Common myeloid progenitor, CD34-positive (primary cell): ENCODE measurements at regions not wholly inside any gene's neighbourhood (a gene's known extent, or its start where the extent isn't known, plus 50 kb on each side); places are given as distances from the start of the nearest gene placed in this dataset.
"Not testable (repeated sequence)": the region's sequence is repeated elsewhere in the genome, so short reads cannot be mapped to it uniquely, and the experiment has no call there.

ENCODE experiments used
- CTCF ChIA-PET: fragments of 350-600 bp; sonication (Branson Sonifier 250); formaldehyde crosslinking; loops from one replicate; lab custom pipeline; 2021; ENCODE audit warnings: antibody characterized with exemption; lab: Charles Lee
- POLR2A ChIA-PET: fragments of 350-600 bp; sonication (Branson Sonifier 250); formaldehyde crosslinking; loops from one replicate; lab custom pipeline; 2021; ENCODE audit warnings: antibody characterized with exemption; lab: Charles Lee
- DNase-seq, 3 donors: peaks; one replicate each; pipeline versions ENCODE4 v3.0.0 to v3.0.0-alpha.2; 2013
- H3K27ac ChIP-seq, 2 experiments: 1 replicate in 1 of 2; 2 replicates in 1 of 2; pipeline ENCODE4 v1.7.0; 2013; ENCODE audit warnings: inconsistent platforms in 2 of 2, low read length in 2 of 2, mild to moderate bottlenecking in 2 of 2, low read depth in 1 of 2, moderate library complexity in 1 of 2; ENCODE audit not compliant: severe bottlenecking in 2 of 2, insufficient read depth in 1 of 2, poor library complexity in 1 of 2
- H3K27me3 ChIP-seq, 5 experiments: replicated peaks in 2 of 5; 1 replicate in 3 of 5; 2 replicates in 2 of 5; pipeline versions ENCODE4 v1.6.1 to v1.7.0; 2013; ENCODE audit warnings: low read length in 4 of 5, mild to moderate bottlenecking in 2 of 5, moderate library complexity in 2 of 5, inconsistent platforms in 1 of 5; ENCODE audit not compliant: insufficient read depth in 5 of 5, control insufficient read depth in 4 of 5
- H3K36me3 ChIP-seq, 4 experiments: 1 replicate in 2 of 4; 2 replicates in 2 of 4; pipeline versions ENCODE4 v1.6.1 to v1.7.0; 2013; ENCODE audit warnings: low read length in 3 of 4, control low read depth in 1 of 4, mild to moderate bottlenecking in 1 of 4; ENCODE audit not compliant: control insufficient read depth in 4 of 4, insufficient read depth in 4 of 4
- H3K4me1 ChIP-seq, 4 experiments: 1 replicate in 3 of 4; 2 replicates in 1 of 4; pipeline versions ENCODE4 v1.6.1 to v1.7.1; 2013; ENCODE audit warnings: low read length in 3 of 4, mild to moderate bottlenecking in 3 of 4, control low read depth in 1 of 4, inconsistent platforms in 1 of 4, moderate library complexity in 1 of 4; ENCODE audit not compliant: control insufficient read depth in 4 of 4, insufficient read depth in 4 of 4; ENCODE audit errors: control extremely low read depth in 1 of 4
- H3K4me3 ChIP-seq, 7 experiments: 1 replicate in 4 of 7; 2 replicates in 3 of 7; pipeline versions ENCODE4 v1.5.1 to v1.7.0; 2013; ENCODE audit warnings: mild to moderate bottlenecking in 7 of 7, low read length in 6 of 7, moderate library complexity in 6 of 7, inconsistent platforms in 2 of 7, low read depth in 2 of 7, control low read depth in 1 of 7; ENCODE audit not compliant: insufficient read depth in 4 of 7, control insufficient read depth in 1 of 7; ENCODE audit errors: extremely low read depth in 1 of 7
- H3K9me3 ChIP-seq, 5 experiments: 1 replicate in 4 of 5; 2 replicates in 1 of 5; pipeline versions ENCODE4 v1.6.1 to v1.7.1; 2013; ENCODE audit warnings: low read length in 4 of 5, mild to moderate bottlenecking in 2 of 5, inconsistent platforms in 1 of 5, low read depth in 1 of 5, moderate library complexity in 1 of 5; ENCODE audit not compliant: control insufficient read depth in 4 of 5, insufficient read depth in 2 of 5; ENCODE audit errors: control extremely low read depth in 1 of 5
- WGBS: methylation state at CpG from one replicate; pipeline ENCODE4 v1.1.5; 2013; ENCODE audit not compliant: insufficient coverage; 5-methylcytosine and 5-hydroxymethylcytosine counted together

DNA sequence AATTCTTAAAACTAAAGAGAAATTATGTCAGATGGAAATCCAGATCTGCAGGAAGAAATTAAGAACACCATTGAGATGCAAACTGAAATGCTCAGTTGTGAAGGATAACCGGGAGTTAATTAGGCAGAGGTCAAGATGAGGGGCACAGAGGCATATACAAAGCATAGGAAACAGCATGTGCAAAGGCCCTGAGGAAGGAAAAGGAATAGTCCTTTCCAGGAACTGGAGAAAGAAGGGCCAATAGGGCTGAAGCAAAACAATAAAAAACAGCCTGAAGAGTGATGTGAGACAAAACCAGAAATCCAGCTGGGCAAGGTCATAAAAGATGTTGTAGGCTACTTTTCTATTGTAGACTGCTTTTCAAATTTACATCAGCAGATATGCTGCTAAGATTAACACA is 155.1 kb downstream of the AVL9 start:
- H3K27ac ChIP-seq, DNase-seq, H3K27me3 ChIP-seq, H3K4me3 ChIP-seq, H3K4me1 ChIP-seq, POLR2A ChIA-PET, H3K9me3 ChIP-seq, H3K36me3 ChIP-seq, CTCF ChIA-PET: not testable (repeated sequence)
- WGBS = 100% methylated on average over 1 of the region's 1 CpG

DNA sequence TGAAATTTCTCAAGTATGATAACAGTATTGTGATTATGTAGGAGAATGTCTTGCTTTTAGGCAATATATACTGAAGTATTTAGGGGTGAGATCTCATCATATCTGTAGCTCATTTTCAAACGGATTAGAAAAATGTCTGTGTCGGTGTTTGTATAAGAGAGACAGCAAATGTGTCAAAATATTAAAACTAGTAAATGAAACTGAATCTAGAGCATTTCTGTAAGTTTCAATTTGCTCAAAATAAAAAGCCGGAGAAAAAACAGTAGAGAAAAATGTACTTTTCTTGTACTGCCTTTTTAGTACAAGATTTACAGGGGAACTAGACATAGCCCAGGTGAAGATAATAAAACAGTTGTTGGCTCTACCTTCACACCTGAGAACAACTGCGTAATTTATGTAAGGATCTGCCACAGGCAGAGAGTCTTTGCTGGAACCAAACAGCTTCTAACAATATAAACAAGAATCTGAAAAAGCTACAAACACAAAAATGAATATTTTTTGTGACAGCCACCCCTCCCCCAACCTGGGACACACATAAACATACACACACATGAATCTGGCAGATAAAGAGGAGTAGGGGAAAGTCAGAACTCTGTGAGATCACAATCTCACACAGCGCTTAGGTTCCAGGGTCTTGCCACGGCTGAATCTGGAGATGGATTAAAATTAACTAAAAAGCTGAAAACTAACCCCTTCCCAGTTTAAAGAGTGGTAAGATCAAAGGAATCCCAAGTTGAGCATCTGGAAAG is 153.3 kb downstream of the AVL9 start:
- no peak for DNase-seq
- ChIA-PET POLR2A (no interaction called here), CTCF (interaction anchor here (1.4 kb wide), 1 partner anchor 12 kb away, joined by 4 read pairs; no protein-coding TSS in a partner anchor)
- no peak overlapping the region for H3K4me3 ChIP-seq
- H3K4me1 ChIP-seq = no peaks in the 10 kb centered on the region
- 100% methylated on average over 5 of the region's 6 CpGs for WGBS
- H3K27me3 ChIP-seq = no peaks in the 10 kb centered on the region
- no peak overlapping the region for H3K27ac ChIP-seq
- peaks cover 0 to 3% (median 0%) of the 10 kb centered on the region in 5 experiments for H3K9me3 ChIP-seq
- H3K36me3 ChIP-seq = peaks cover 0 to 2% (median 0%) of the 10 kb centered on the region in 4 experiments

DNA sequence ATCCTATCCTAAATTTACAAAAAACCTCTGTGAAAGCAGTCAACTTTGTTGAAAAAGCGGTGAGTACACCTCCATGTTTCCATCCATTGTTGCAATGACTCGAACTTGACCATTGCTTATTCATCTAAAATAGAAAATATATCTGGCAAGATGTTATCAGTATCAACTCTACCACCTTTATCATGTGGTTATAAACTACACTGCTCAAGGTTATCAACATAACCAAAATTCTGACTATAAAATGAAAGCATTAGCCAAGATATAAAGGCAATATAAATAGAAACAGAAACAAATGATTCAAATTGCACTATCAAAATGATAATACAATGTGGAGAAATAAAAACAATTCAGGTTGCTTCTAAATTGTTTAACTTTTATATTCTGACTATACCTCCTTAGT is 150.0 kb downstream of the AVL9 start:
- DNase-seq, CTCF ChIA-PET, H3K27me3 ChIP-seq, POLR2A ChIA-PET, H3K4me1 ChIP-seq, H3K4me3 ChIP-seq, H3K27ac ChIP-seq, H3K36me3 ChIP-seq: not testable (repeated sequence)
- no CpG with 5 or more reads among the region's 2 CpGs for WGBS
- peaks cover 0 to 14% (median 0%) of the 10 kb centered on the region in 5 experiments for H3K9me3 ChIP-seq

DNA sequence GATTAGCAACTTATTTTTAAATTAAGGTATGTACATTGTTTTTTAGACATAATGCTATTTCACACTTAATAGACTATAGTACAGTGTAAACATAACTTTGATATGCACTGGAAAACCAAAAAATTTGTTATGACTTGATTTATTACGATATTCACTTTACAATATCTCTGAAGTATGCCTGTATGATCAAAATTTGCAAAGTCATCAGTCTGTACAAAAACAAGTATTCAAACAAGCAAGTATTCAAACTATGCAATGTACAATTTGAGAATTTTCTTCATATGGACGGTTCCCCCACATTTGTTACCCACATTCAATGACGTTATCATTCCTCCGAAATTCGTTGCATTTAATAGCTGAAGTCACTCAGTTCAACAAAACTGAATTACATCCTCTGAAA is 147.9 kb downstream of the AVL9 start:
- ChIA-PET CTCF (no interaction called here), POLR2A (no interaction called here)
- 100% methylated on average over 2 of the region's 5 CpGs for WGBS
- H3K27me3 ChIP-seq = no peaks in the 10 kb centered on the region
- H3K9me3 ChIP-seq = peaks cover 0 to 12% (median 0%) of the 10 kb centered on the region in 5 experiments
- DNase-seq = no peak
- no peak overlapping the region for H3K4me3 ChIP-seq
- H3K4me1 ChIP-seq = peaks cover 0 to 6% (median 0%) of the 10 kb centered on the region in 4 experiments
- H3K36me3 ChIP-seq = no peaks in the 10 kb centered on the region
- no peak overlapping the region for H3K27ac ChIP-seq

DNA sequence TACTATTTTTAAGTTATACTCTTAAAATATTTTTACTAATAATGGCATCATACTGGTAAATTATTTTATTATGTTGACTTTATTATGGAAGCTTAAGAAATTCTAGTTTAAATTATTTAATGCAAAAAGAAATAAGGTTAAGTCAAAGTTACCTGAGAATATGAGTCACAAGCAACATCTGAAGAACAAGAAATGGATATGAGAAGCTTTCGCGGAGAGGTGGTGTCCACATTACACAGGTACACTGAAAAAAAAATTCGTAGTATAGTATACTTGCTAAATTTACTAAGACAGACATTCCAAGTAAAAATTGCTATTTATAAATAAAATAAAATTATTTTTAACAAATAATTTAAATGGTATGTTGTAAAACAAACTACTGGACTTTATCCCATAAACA is 143.8 kb downstream of the AVL9 start:
- H3K36me3 ChIP-seq = no peaks in the 10 kb centered on the region
- CTCF ChIA-PET = interaction anchor here (0.7 kb wide), 1 partner anchor 142 kb away, joined by 3 read pairs; no protein-coding TSS in a partner anchor
- DNase-seq = no peak
- H3K4me3 ChIP-seq = no peak overlapping the region
- H3K27ac ChIP-seq = no peak overlapping the region
- H3K27me3 ChIP-seq = no peaks in the 10 kb centered on the region
- peaks cover 0 to 7% (median 0%) of the 10 kb centered on the region in 4 experiments for H3K4me1 ChIP-seq
- H3K9me3 ChIP-seq = peaks cover 0 to 12% (median 0%) of the 10 kb centered on the region in 5 experiments
- POLR2A ChIA-PET = no interaction called here
- no CpG with 5 or more reads among the region's 3 CpGs for WGBS

DNA sequence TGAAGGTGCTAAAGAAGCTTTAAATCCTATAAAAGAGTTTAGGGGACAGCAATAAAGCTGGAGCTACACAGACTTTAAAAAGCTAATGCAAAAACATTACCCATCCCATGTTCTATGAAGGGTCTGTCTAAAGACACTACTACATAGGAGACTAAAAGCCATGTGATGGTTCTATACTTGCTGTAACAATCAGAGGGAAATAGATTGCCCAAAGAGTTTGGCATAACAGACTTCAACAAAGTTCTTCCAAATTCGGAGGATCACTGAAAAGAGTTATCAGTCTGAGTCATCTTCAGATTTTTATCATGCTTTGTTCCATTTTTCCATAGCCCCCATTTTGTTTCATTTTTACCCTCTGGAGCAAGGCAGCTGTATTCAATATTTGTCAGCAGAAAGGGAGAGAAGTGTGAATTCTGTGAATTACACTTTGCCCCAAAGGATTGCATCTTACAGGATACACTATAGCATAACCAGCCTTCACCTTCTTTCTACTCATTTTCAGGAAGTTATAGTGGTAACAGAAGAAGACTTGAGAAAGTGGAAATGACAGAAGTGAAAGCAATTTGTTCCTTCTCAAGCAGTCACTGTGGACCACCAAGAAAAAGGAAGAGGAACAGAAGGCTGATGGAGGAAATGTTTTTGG is 143.3 kb downstream of the AVL9 start:
- no CpG with 5 or more reads among the region's 1 CpG for WGBS
- DNase-seq = peak; percentile 14 to 76 (median 66)

More for the DNA sequence above, 143.3 kb downstream of the AVL9 start:
- H3K27ac ChIP-seq, H3K27me3 ChIP-seq, H3K4me1 ChIP-seq, POLR2A ChIA-PET, H3K36me3 ChIP-seq: not testable (repeated sequence)
- Histone ChIP-seq H3K4me3 (peak overlapping the region in 1 of 7 experiments; percentile 13), H3K9me3 (peaks cover 0 to 12% (median 0%) of the 10 kb centered on the region in 5 experiments)
- CTCF ChIA-PET = interaction anchor here (0.6 to 0.7 kb wide), 2 partner anchors 142 to 343 kb away, joined by 3 to 5 read pairs; no protein-coding TSS in a partner anchor
